ENCODE measurements at regions not wholly inside any gene's neighbourhood (a gene's known extent, or its start where the extent isn't known, plus 50 kb on each side); places are given as distances from the start of the nearest gene placed in this dataset.
"Not testable (repeated sequence)": the region's sequence is repeated elsewhere in the genome, so short reads cannot be mapped to it uniquely, and the experiment has no call there.

- intact Hi-C loops (cut with micrococcal nuclease), result no loop called here
- H3K4me3 Mint-ChIP-seq (ENCODE audit: low read depth), result no peak overlapping the region
- H3K27me3 Mint-ChIP-seq (ENCODE audit: low read depth), result no peaks in the 10 kb centered on the region
- no peak for DNase-seq (ENCODE audit: low spot score)
- no peak overlapping the region for H3K27ac Mint-ChIP-seq
- H3K9me3 Mint-ChIP-seq, result peaks cover 19% of the 10 kb centered on the region
- peaks cover 9% of the 10 kb centered on the region for H3K36me3 Mint-ChIP-seq (ENCODE audit: low read depth)
- H3K4me1 Mint-ChIP-seq (ENCODE audit: low read depth), result peaks cover 54% of the 10 kb centered on the region
These were observed 119.2 kb upstream of the TMEM170B start for GRCh38 chr6:11418290-11418905.

GRCh38 chr6:11416936-11417576 is 120.5 kb upstream of the TMEM170B start:
- H3K36me3 Mint-ChIP-seq (ENCODE audit: low read depth), result peaks cover 9% of the 10 kb centered on the region

GRCh38 chr6:11416099-11416935 is 121.2 kb upstream of the TMEM170B start:
- H3K4me3 Mint-ChIP-seq (ENCODE audit: low read depth); H3K27ac Mint-ChIP-seq; intact Hi-C loops (cut with micrococcal nuclease); DNase-seq (ENCODE audit: low spot score); H3K36me3 Mint-ChIP-seq (ENCODE audit: low read depth); H3K27me3 Mint-ChIP-seq (ENCODE audit: low read depth): not testable (repeated sequence)
- peaks cover 19% of the 10 kb centered on the region for H3K9me3 Mint-ChIP-seq
- H3K4me1 Mint-ChIP-seq (ENCODE audit: low read depth), result peaks cover 58% of the 10 kb centered on the region

More at GRCh38 chr6:11416936-11417576, 120.5 kb upstream of the TMEM170B start:
- H3K27ac Mint-ChIP-seq, result no peak overlapping the region
- H3K4me1 Mint-ChIP-seq (ENCODE audit: low read depth), result peaks cover 59% of the 10 kb centered on the region
- DNase-seq (ENCODE audit: low spot score), result no peak
- peaks cover 19% of the 10 kb centered on the region for H3K9me3 Mint-ChIP-seq
- H3K4me3 Mint-ChIP-seq (ENCODE audit: low read depth), result no peak overlapping the region
- no peaks in the 10 kb centered on the region for H3K27me3 Mint-ChIP-seq (ENCODE audit: low read depth)
- intact Hi-C loops (cut with micrococcal nuclease), result no loop called here

- Mint-ChIP-seq H3K4me1 (ENCODE audit: low read depth) (peaks cover 61% of the 10 kb centered on the region), H3K4me3 (ENCODE audit: low read depth) (no peak overlapping the region), H3K9me3 (peaks cover 16% of the 10 kb centered on the region), H3K36me3 (ENCODE audit: low read depth) (peaks cover 9% of the 10 kb centered on the region), H3K27me3 (ENCODE audit: low read depth) (no peaks in the 10 kb centered on the region), H3K27ac (no peak overlapping the region)
- DNase-seq (ENCODE audit: low spot score), result no peak
- intact Hi-C loops (cut with micrococcal nuclease), result no loop called here
These were observed 122.0 kb upstream of the TMEM170B start for GRCh38 chr6:11415557-11415956.

GRCh38 chr6:11414176-11414963 is 123.2 kb upstream of the TMEM170B start:
- intact Hi-C loops (cut with micrococcal nuclease), result loop anchor here (5.0 kb wide), 2 partner anchors 137 to 322 kb away; partner anchors contain the start of gene SMIM13
- no peaks in the 10 kb centered on the region for H3K27me3 Mint-ChIP-seq (ENCODE audit: low read depth)
- no peak overlapping the region for H3K27ac Mint-ChIP-seq
- H3K9me3 Mint-ChIP-seq, result peaks cover 13% of the 10 kb centered on the region
- peaks cover 62% of the 10 kb centered on the region for H3K4me1 Mint-ChIP-seq (ENCODE audit: low read depth)
- H3K4me3 Mint-ChIP-seq (ENCODE audit: low read depth), result no peak overlapping the region
- DNase-seq (ENCODE audit: low spot score), result peak; percentile 24
- H3K36me3 Mint-ChIP-seq (ENCODE audit: low read depth), result peaks cover 9% of the 10 kb centered on the region

- Mint-ChIP-seq H3K36me3 (ENCODE audit: low read depth) (peaks cover 6% of the 10 kb centered on the region), H3K4me1 (ENCODE audit: low read depth) (peaks cover 66% of the 10 kb centered on the region), H3K4me3 (ENCODE audit: low read depth) (peak overlapping the region; percentile 27), H3K9me3 (peaks cover 13% of the 10 kb centered on the region), H3K27ac (peak overlapping the region; percentile 86), H3K27me3 (ENCODE audit: low read depth) (no peaks in the 10 kb centered on the region)
- DNase-seq (ENCODE audit: low spot score), result no peak
- intact Hi-C loops (cut with micrococcal nuclease), result loop anchor here (1.0 to 5.0 kb wide), 8 partner anchors 10 to 321 kb away; partner anchors contain the start of genes NEDD9 and SMIM13
These were observed 123.8 kb upstream of the TMEM170B start for GRCh38 chr6:11413728-11414127.

GRCh38 chr6:11413117-11413687 is 124.3 kb upstream of the TMEM170B start:
- no peak for DNase-seq (ENCODE audit: low spot score)
- H3K27me3 Mint-ChIP-seq (ENCODE audit: low read depth), result no peaks in the 10 kb centered on the region
- H3K4me1 Mint-ChIP-seq (ENCODE audit: low read depth), result peaks cover 66% of the 10 kb centered on the region
- intact Hi-C loops (cut with micrococcal nuclease), result loop anchor here (1.0 to 5.0 kb wide), 8 partner anchors 10 to 321 kb away; partner anchors contain the start of genes NEDD9 and SMIM13
- peaks cover 12% of the 10 kb centered on the region for H3K9me3 Mint-ChIP-seq
- H3K4me3 Mint-ChIP-seq (ENCODE audit: low read depth), result peak overlapping the region; percentile 27
- H3K36me3 Mint-ChIP-seq (ENCODE audit: low read depth), result peaks cover 6% of the 10 kb centered on the region
- H3K27ac Mint-ChIP-seq, result peak overlapping the region; percentile 86

- no peak for DNase-seq (ENCODE audit: low spot score)
- H3K9me3 Mint-ChIP-seq, result peaks cover 6% of the 10 kb centered on the region
- intact Hi-C loops (cut with micrococcal nuclease), result loop anchor here (1.0 to 5.0 kb wide), 9 partner anchors 11 to 320 kb away; partner anchors contain the start of genes NEDD9 and SMIM13
- H3K27ac Mint-ChIP-seq, result peak overlapping the region; percentile 86
- peaks cover 1% of the 10 kb centered on the region for H3K36me3 Mint-ChIP-seq (ENCODE audit: low read depth)
- no peak overlapping the region for H3K4me3 Mint-ChIP-seq (ENCODE audit: low read depth)
- no peaks in the 10 kb centered on the region for H3K27me3 Mint-ChIP-seq (ENCODE audit: low read depth)
- H3K4me1 Mint-ChIP-seq (ENCODE audit: low read depth), result peaks cover 60% of the 10 kb centered on the region
These were observed 124.9 kb upstream of the TMEM170B start for GRCh38 chr6:11412616-11413015.

GRCh38 chr6:11412011-11412424 is 125.5 kb upstream of the TMEM170B start:
- Mint-ChIP-seq H3K36me3 (ENCODE audit: low read depth) (no peaks in the 10 kb centered on the region), H3K4me3 (ENCODE audit: low read depth) (no peak overlapping the region), H3K9me3 (peaks cover 4% of the 10 kb centered on the region), H3K4me1 (ENCODE audit: low read depth) (peaks cover 59% of the 10 kb centered on the region), H3K27ac (peak overlapping the region; percentile 86), H3K27me3 (ENCODE audit: low read depth) (no peaks in the 10 kb centered on the region)
- DNase-seq (ENCODE audit: low spot score), result no peak
- intact Hi-C loops (cut with micrococcal nuclease), result loop anchor here (1.0 to 5.0 kb wide), 6 partner anchors 25 to 320 kb away; partner anchors contain the start of genes NEDD9 and SMIM13

- Mint-ChIP-seq H3K4me1 (ENCODE audit: low read depth) (peaks cover 59% of the 10 kb centered on the region), H3K9me3 (peaks cover 4% of the 10 kb centered on the region), H3K27ac (peak overlapping the region; percentile 86), H3K27me3 (ENCODE audit: low read depth) (no peaks in the 10 kb centered on the region), H3K4me3 (ENCODE audit: low read depth) (no peak overlapping the region), H3K36me3 (ENCODE audit: low read depth) (no peaks in the 10 kb centered on the region)
- no peak for DNase-seq (ENCODE audit: low spot score)
- intact Hi-C loops (cut with micrococcal nuclease), result loop anchor here (1.0 to 5.0 kb wide), 3 partner anchors 69 to 319 kb away; partner anchors contain the start of gene SMIM13
These were observed 126.0 kb upstream of the TMEM170B start for GRCh38 chr6:11411593-11411992.

- Mint-ChIP-seq H3K27ac (peak overlapping the region; percentile 57), H3K36me3 (ENCODE audit: low read depth) (no peaks in the 10 kb centered on the region), H3K27me3 (ENCODE audit: low read depth) (no peaks in the 10 kb centered on the region), H3K4me3 (ENCODE audit: low read depth) (no peak overlapping the region), H3K4me1 (ENCODE audit: low read depth) (peaks cover 52% of the 10 kb centered on the region), H3K9me3 (no peaks in the 10 kb centered on the region)
- no peak for DNase-seq (ENCODE audit: low spot score)
- intact Hi-C loops (cut with micrococcal nuclease), result loop anchor here (1.0 to 5.0 kb wide), 3 partner anchors 68 to 318 kb away; partner anchors contain the start of gene SMIM13
These were observed 126.8 kb upstream of the TMEM170B start for GRCh38 chr6:11410539-11411307.
